Endothelial cell (in vitro differentiated cells): ENCODE measurements at regions not wholly inside any gene's neighbourhood (a gene's known extent, or its start where the extent isn't known, plus 50 kb on each side); places are given as distances from the start of the nearest gene placed in this dataset.

Source experiments
- DNase-seq: peaks from one replicate; pipeline ENCODE4 v3.0.0; 2021; ENCODE audit warnings: low spot score
- H3K27ac Mint-ChIP-seq: one replicate; pipeline ENCODE4 v1.8.0; 2021; ENCODE audit warnings: mixed read lengths, inconsistent platforms; ENCODE audit not compliant: unreplicated experiment
- H3K27me3 Mint-ChIP-seq: one replicate; pipeline ENCODE4 v1.8.0; 2021; ENCODE audit warnings: mild to moderate bottlenecking, moderate library complexity, mixed read lengths, inconsistent platforms; ENCODE audit not compliant: unreplicated experiment
- H3K36me3 Mint-ChIP-seq: one replicate; pipeline ENCODE4 v1.8.0; 2021; ENCODE audit warnings: mild to moderate bottlenecking, low read depth, mixed read lengths, inconsistent platforms; ENCODE audit not compliant: unreplicated experiment
- H3K4me1 Mint-ChIP-seq: one replicate; pipeline ENCODE4 v1.8.0; 2021; ENCODE audit warnings: mild to moderate bottlenecking, mixed read lengths, inconsistent platforms; ENCODE audit not compliant: unreplicated experiment
- H3K4me3 Mint-ChIP-seq: one replicate; pipeline ENCODE4 v1.8.0; 2021; ENCODE audit warnings: mild to moderate bottlenecking, mixed read lengths, inconsistent platforms; ENCODE audit not compliant: unreplicated experiment
- H3K9me3 Mint-ChIP-seq: one replicate; pipeline ENCODE4 v1.8.0; 2021; ENCODE audit warnings: mixed read lengths, inconsistent platforms; ENCODE audit not compliant: unreplicated experiment
- TF ChIP-seq, protein P1 (sequence below): fragments of 200-600 bp; sonication (generic); IDR thresholded peaks from one replicate; pipeline ENCODE4 v1.5.0; 2021; ENCODE audit warnings: antibody characterized with exemption; ENCODE audit not compliant: unreplicated experiment

DNA sequence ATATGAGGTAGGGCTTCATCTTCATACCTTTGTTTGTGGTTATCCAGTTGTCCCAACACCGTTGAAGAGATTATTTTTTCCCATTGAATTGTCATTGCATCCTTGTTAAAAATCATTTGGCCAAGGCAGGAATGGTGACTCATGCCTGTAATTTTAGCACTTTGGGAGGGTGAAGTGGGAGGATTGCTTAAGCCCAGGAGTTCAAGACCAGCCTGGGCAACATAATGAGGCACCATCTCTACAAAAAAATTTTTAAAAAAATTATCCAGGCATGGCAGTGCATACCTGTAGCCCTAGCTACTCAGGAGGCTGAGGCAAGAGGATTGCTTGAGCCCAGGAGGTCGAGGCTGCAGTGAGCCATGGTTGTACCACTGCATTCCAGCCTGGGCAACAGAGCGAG lies 223.9 kb downstream of the TANC2 start:
- TF ChIP-seq, protein P1, sequence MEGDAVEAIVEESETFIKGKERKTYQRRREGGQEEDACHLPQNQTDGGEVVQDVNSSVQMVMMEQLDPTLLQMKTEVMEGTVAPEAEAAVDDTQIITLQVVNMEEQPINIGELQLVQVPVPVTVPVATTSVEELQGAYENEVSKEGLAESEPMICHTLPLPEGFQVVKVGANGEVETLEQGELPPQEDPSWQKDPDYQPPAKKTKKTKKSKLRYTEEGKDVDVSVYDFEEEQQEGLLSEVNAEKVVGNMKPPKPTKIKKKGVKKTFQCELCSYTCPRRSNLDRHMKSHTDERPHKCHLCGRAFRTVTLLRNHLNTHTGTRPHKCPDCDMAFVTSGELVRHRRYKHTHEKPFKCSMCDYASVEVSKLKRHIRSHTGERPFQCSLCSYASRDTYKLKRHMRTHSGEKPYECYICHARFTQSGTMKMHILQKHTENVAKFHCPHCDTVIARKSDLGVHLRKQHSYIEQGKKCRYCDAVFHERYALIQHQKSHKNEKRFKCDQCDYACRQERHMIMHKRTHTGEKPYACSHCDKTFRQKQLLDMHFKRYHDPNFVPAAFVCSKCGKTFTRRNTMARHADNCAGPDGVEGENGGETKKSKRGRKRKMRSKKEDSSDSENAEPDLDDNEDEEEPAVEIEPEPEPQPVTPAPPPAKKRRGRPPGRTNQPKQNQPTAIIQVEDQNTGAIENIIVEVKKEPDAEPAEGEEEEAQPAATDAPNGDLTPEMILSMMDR, result no peak
- Mint-ChIP-seq H3K27me3 (no peaks in the 10 kb centered on the region), H3K4me3 (no peak overlapping the region), H3K9me3 (no peaks in the 10 kb centered on the region), H3K4me1 (no peaks in the 10 kb centered on the region), H3K36me3 (no peaks in the 10 kb centered on the region), H3K27ac (no peak overlapping the region)
- no peak for DNase-seq

DNA sequence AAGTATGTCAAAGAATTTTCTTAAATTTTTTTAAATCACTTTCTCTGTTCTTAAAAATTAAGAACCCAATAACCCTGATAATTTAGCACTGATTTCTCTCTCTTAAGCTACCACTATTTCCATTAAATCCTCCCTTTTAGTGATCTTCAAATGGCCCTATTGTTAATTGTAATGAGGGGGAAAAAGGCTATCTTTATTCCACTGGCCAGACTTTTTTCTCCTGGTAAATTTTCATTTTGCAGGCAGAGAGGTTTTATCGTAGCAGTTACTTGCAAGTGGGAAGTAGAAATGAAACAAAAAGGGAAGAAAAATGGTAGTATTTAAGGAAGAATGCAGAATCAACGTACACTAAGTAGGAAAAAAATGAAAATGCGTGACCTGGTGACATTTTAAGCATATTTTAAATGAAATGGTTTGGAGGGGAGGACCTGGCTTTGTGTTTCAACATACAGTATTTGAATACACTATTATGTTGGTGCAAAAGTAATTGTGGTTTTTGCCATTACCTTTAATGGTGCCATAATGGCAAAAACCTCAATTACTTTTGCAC lies 224.9 kb downstream of the TANC2 start:
- no peaks in the 10 kb centered on the region for H3K36me3 Mint-ChIP-seq
- no peaks in the 10 kb centered on the region for H3K27me3 Mint-ChIP-seq
- no peak overlapping the region for H3K27ac Mint-ChIP-seq
- H3K4me3 Mint-ChIP-seq, result no peak overlapping the region
- H3K9me3 Mint-ChIP-seq, result no peaks in the 10 kb centered on the region
- no peak for DNase-seq
- H3K4me1 Mint-ChIP-seq, result no peaks in the 10 kb centered on the region
- TF ChIP-seq, protein P1, result no peak

DNA sequence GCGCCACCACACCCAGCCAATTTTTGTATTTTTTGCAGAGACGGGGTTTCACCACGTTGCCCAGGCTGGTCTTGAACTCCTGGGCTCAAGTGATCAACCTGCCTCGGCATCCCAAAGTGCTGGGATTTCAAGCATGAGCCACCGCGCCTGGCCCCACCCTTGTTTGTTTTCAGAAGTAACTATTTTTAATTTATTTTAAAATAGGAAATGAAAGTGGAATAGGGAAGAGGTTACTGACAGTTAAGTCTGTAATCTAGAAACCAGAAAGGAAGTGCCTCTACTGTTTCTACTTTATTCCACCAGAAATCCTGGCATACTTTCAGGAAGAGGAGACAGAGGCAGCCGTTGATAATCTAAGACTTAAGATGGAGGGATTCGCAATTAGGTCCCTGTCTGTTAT lies 225.6 kb downstream of the TANC2 start:
- no peak overlapping the region for H3K27ac Mint-ChIP-seq

DNA sequence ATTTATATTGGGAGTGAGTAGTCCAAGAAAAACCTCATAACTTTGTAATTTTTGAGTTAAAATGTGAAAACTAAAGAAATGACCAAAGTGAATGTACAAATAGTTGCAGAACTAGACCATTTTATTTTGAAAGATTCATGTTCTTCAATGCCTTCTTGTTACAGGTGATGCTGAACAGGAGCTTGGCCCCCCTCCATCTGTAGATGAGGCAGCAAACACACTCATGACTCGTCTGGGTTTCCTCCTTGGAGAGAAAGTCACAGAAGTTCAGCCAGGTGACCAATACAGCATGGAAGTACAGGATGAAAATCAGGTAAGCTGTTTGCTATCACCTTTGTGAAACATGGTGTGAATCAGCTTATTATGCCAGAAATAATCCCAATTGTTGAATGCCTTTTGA lies 227.8 kb downstream of the TANC2 start:
- no peak overlapping the region for H3K27ac Mint-ChIP-seq
- H3K27me3 Mint-ChIP-seq, result no peaks in the 10 kb centered on the region

More for the DNA sequence above, 225.6 kb downstream of the TANC2 start:
- no peak overlapping the region for H3K4me3 Mint-ChIP-seq
- DNase-seq, result no peak
- H3K9me3 Mint-ChIP-seq, result no peaks in the 10 kb centered on the region
- no peaks in the 10 kb centered on the region for H3K27me3 Mint-ChIP-seq
- TF ChIP-seq, protein P1, result no peak
- no peaks in the 10 kb centered on the region for H3K4me1 Mint-ChIP-seq
- H3K36me3 Mint-ChIP-seq, result no peaks in the 10 kb centered on the region

DNA sequence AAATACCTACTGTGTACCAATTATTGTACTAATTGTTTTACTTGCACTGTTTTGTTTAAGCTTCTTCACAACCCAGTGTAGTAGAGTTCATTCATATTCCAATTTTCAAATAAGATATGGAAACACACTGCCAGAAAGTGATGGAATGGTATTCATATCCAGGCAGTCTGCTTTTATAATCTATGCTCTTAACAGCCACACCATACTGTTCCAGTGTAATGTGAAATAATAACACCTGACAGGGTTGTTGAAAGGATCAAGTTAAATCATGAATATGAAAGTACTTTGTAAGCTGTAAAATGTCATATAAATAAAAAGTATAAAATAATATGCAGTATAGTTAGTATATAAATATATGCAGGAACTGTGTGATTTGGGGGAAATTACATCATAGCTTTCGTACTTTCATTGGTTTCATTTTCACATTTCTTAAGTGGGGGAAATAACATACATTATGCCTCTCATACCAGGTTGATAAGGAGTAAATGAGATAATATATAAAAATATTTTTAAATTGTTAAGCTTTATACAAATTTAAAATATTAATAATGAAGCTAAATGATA lies 230.8 kb downstream of the TANC2 start:
- Mint-ChIP-seq H3K36me3 (no peaks in the 10 kb centered on the region), H3K27me3 (no peaks in the 10 kb centered on the region), H3K4me3 (no peak overlapping the region), H3K9me3 (no peaks in the 10 kb centered on the region), H3K27ac (no peak overlapping the region), H3K4me1 (no peaks in the 10 kb centered on the region)
- TF ChIP-seq, protein P1, result no peak
- no peak for DNase-seq

More for the DNA sequence above, 227.8 kb downstream of the TANC2 start:
- no peak for DNase-seq
- Mint-ChIP-seq H3K36me3 (no peaks in the 10 kb centered on the region), H3K9me3 (no peaks in the 10 kb centered on the region), H3K4me3 (no peak overlapping the region), H3K4me1 (no peaks in the 10 kb centered on the region)
- TF ChIP-seq, protein P1, result no peak
